ENCODE measurements at regions not wholly inside any gene's neighbourhood (a gene's known extent, or its start where the extent isn't known, plus 50 kb on each side); places are given as distances from the start of the nearest gene placed in this dataset.

DNA sequence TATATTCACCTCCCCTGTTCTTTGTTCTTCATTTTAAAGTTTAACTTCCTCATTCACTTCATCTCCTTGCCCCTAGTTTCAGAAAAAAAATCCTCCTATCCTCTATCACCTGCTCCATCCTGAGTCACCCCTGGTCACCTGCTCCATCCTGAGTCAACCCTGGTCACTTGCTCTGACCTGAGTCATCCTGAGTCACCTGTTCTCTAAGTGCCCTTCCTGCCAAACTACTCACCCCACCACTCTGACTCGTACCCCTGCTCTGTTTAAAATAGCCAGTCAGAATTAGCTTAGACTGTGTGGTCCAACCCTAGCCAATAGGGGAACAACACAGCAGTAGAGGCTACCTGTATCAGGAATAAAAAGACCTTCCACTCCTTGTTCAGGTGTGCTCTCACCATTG, 716.9 kb downstream of the ZBBX start:
- TF ChIP-seq, protein P1, sequence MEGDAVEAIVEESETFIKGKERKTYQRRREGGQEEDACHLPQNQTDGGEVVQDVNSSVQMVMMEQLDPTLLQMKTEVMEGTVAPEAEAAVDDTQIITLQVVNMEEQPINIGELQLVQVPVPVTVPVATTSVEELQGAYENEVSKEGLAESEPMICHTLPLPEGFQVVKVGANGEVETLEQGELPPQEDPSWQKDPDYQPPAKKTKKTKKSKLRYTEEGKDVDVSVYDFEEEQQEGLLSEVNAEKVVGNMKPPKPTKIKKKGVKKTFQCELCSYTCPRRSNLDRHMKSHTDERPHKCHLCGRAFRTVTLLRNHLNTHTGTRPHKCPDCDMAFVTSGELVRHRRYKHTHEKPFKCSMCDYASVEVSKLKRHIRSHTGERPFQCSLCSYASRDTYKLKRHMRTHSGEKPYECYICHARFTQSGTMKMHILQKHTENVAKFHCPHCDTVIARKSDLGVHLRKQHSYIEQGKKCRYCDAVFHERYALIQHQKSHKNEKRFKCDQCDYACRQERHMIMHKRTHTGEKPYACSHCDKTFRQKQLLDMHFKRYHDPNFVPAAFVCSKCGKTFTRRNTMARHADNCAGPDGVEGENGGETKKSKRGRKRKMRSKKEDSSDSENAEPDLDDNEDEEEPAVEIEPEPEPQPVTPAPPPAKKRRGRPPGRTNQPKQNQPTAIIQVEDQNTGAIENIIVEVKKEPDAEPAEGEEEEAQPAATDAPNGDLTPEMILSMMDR (IDR thresholded peaks at IDR 0.05; ENCODE audit: poor library complexity, severe bottlenecking) = no peak
- TF ChIP-seq EZH2 (IDR thresholded peaks at IDR 0.05; ENCODE audit: borderline replicate concordance, insufficient read depth, low read length, poor library complexity, severe bottlenecking) (no peak), POLR2AphosphoS5 (IDR thresholded peaks at IDR 0.05) (no peak), EP300 (conservative IDR thresholded peaks at IDR 0.05; ENCODE audit: poor library complexity, severe bottlenecking) (no peak), RAD21 (conservative IDR thresholded peaks at IDR 0.05) (no peak)
- TF ChIP-seq, protein P2, sequence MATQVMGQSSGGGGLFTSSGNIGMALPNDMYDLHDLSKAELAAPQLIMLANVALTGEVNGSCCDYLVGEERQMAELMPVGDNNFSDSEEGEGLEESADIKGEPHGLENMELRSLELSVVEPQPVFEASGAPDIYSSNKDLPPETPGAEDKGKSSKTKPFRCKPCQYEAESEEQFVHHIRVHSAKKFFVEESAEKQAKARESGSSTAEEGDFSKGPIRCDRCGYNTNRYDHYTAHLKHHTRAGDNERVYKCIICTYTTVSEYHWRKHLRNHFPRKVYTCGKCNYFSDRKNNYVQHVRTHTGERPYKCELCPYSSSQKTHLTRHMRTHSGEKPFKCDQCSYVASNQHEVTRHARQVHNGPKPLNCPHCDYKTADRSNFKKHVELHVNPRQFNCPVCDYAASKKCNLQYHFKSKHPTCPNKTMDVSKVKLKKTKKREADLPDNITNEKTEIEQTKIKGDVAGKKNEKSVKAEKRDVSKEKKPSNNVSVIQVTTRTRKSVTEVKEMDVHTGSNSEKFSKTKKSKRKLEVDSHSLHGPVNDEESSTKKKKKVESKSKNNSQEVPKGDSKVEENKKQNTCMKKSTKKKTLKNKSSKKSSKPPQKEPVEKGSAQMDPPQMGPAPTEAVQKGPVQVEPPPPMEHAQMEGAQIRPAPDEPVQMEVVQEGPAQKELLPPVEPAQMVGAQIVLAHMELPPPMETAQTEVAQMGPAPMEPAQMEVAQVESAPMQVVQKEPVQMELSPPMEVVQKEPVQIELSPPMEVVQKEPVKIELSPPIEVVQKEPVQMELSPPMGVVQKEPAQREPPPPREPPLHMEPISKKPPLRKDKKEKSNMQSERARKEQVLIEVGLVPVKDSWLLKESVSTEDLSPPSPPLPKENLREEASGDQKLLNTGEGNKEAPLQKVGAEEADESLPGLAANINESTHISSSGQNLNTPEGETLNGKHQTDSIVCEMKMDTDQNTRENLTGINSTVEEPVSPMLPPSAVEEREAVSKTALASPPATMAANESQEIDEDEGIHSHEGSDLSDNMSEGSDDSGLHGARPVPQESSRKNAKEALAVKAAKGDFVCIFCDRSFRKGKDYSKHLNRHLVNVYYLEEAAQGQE (IDR thresholded peaks at IDR 0.05; ENCODE audit: borderline replicate concordance) = no peak

Data from neural cell (in vitro differentiated cells).